ENCODE measurements at regions not wholly inside any gene's neighbourhood (a gene's known extent, or its start where the extent isn't known, plus 50 kb on each side); places are given as distances from the start of the nearest gene placed in this dataset.
"Not testable (repeated sequence)": the region's sequence is repeated elsewhere in the genome, so short reads cannot be mapped to it uniquely, and the experiment has no call there.

- H3K4me3 ChIP-seq (ENCODE audit: low read depth, low read length) = no peak overlapping the region
- TF ChIP-seq CTCF (IDR thresholded peaks at IDR 0.05; ENCODE audit: insufficient read depth, low read depth, low read length, missing control alignments) = no peak
- no peak for DNase-seq (ENCODE audit: low read depth)
These were observed 148.4 kb upstream of the ITM2A start for GRCh38 chrX:79515529-79515928.

GRCh38 chrX:79511799-79512198 lies 144.7 kb upstream of the ITM2A start:
- no peak for TF ChIP-seq CTCF (IDR thresholded peaks at IDR 0.05; ENCODE audit: insufficient read depth, low read depth, low read length, missing control alignments)
- DNase-seq (ENCODE audit: low read depth) = no peak
- H3K4me3 ChIP-seq (ENCODE audit: low read depth, low read length) = no peak overlapping the region

GRCh38 chrX:79506001-79506400 lies 138.9 kb upstream of the ITM2A start:
- no peak for TF ChIP-seq CTCF (IDR thresholded peaks at IDR 0.05; ENCODE audit: insufficient read depth, low read depth, low read length, missing control alignments)
- DNase-seq (ENCODE audit: low read depth) = peak; percentile 0

GRCh38 chrX:79482686-79483085 lies 115.6 kb upstream of the ITM2A start:
- no peak for DNase-seq (ENCODE audit: low read depth)
- no peak for TF ChIP-seq CTCF (IDR thresholded peaks at IDR 0.05; ENCODE audit: insufficient read depth, low read depth, low read length, missing control alignments)
- H3K4me3 ChIP-seq (ENCODE audit: low read depth, low read length) = no peak overlapping the region

More at GRCh38 chrX:79506001-79506400, 138.9 kb upstream of the ITM2A start:
- H3K4me3 ChIP-seq (ENCODE audit: low read depth, low read length) = no peak overlapping the region

GRCh38 chrX:79477691-79478090 lies 110.6 kb upstream of the ITM2A start:
- DNase-seq (ENCODE audit: low read depth) = no peak
- no peak for TF ChIP-seq CTCF (IDR thresholded peaks at IDR 0.05; ENCODE audit: insufficient read depth, low read depth, low read length, missing control alignments)
- H3K4me3 ChIP-seq (ENCODE audit: low read depth, low read length) = no peak overlapping the region

GRCh38 chrX:79466636-79467035 lies 99.5 kb upstream of the ITM2A start:
- no peak overlapping the region for H3K4me3 ChIP-seq (ENCODE audit: low read depth, low read length)
- TF ChIP-seq CTCF (IDR thresholded peaks at IDR 0.05; ENCODE audit: insufficient read depth, low read depth, low read length, missing control alignments) = no peak
- peak; percentile 1 for DNase-seq (ENCODE audit: low read depth)

GRCh38 chrX:79462458-79462857 lies 95.3 kb upstream of the ITM2A start:
- no peak overlapping the region for H3K4me3 ChIP-seq (ENCODE audit: low read depth, low read length)
- no peak for DNase-seq (ENCODE audit: low read depth)
- TF ChIP-seq CTCF (IDR thresholded peaks at IDR 0.05; ENCODE audit: insufficient read depth, low read depth, low read length, missing control alignments) = no peak

- peak; percentile 0 for DNase-seq (ENCODE audit: low read depth)
- not testable (repeated sequence) for H3K4me3 ChIP-seq (ENCODE audit: low read depth, low read length)
These were observed 89.5 kb upstream of the ITM2A start for GRCh38 chrX:79456593-79456992.
